GM23248 (cell line): ENCODE measurements at regions not wholly inside any gene's neighbourhood (a gene's known extent, or its start where the extent isn't known, plus 50 kb on each side); places are given as distances from the start of the nearest gene placed in this dataset.
"Not testable (repeated sequence)": the region's sequence is repeated elsewhere in the genome, so short reads cannot be mapped to it uniquely, and the experiment has no call there.

Experiments used
- DNase-seq: peaks from one replicate; pipeline ENCODE4 v3.0.0-alpha.2; 2015
- H2AFZ ChIP-seq: fragments of 200-600 bp; sonication (generic); 2 replicates; pipeline ENCODE4 v1.6.1; 2016; ENCODE audit warnings: antibody characterized with exemption
- H3F3A ChIP-seq: fragments of 200-600 bp; sonication (generic); 2 replicates; pipeline ENCODE4 v1.6.1; 2016; ENCODE audit warnings: mild to moderate bottlenecking, antibody characterized with exemption, mixed run types; ENCODE audit not compliant: insufficient read depth
- H3K27ac ChIP-seq: fragments of 200-600 bp; sonication (generic); 2 replicates; pipeline ENCODE4 v1.5.1; 2016; ENCODE audit warnings: mild to moderate bottlenecking
- H3K27me3 ChIP-seq: fragments of 200-600 bp; sonication (generic); replicated peaks from 2 replicates; pipeline ENCODE4 v1.6.1; 2016; ENCODE audit warnings: mild to moderate bottlenecking; ENCODE audit not compliant: insufficient read depth
- H3K36me3 ChIP-seq: fragments of 200-600 bp; sonication (generic); 2 replicates; pipeline ENCODE4 v1.6.1; 2016; ENCODE audit warnings: low read depth, mild to moderate bottlenecking
- H3K4me1 ChIP-seq: fragments of 200-600 bp; sonication (generic); 2 replicates; pipeline ENCODE4 v1.6.1; 2016; ENCODE audit warnings: mild to moderate bottlenecking; ENCODE audit not compliant: insufficient read depth
- H3K4me2 ChIP-seq: fragments of 200-600 bp; sonication (generic); one replicate; pipeline ENCODE4 v1.6.1; 2016; ENCODE audit warnings: mild to moderate bottlenecking; ENCODE audit not compliant: unreplicated experiment
- H3K4me3 ChIP-seq: fragments of 200-600 bp; sonication (generic); 2 replicates; pipeline ENCODE4 v1.5.1; 2016; ENCODE audit warnings: mild to moderate bottlenecking
- H3K79me2 ChIP-seq: fragments of 200-600 bp; sonication (generic); 2 replicates; pipeline ENCODE4 v1.6.1; 2016; ENCODE audit warnings: mild to moderate bottlenecking; ENCODE audit not compliant: insufficient read depth
- H3K9ac ChIP-seq: fragments of 200-600 bp; sonication (generic); 2 replicates; pipeline ENCODE4 v1.6.1; 2016; ENCODE audit warnings: mild to moderate bottlenecking
- H3K9me2 ChIP-seq: fragments of 200-600 bp; sonication (generic); 2 replicates; pipeline ENCODE4 v1.6.1; 2016; ENCODE audit warnings: mixed run types, mild to moderate bottlenecking, moderate library complexity; ENCODE audit not compliant: insufficient read depth
- H3K9me3 ChIP-seq: fragments of 200-600 bp; sonication (generic); one replicate; pipeline ENCODE4 v1.6.1; 2017; ENCODE audit warnings: low read depth
- H4K20me1 ChIP-seq: fragments of 200-600 bp; sonication (generic); 2 replicates; pipeline ENCODE4 v1.6.0; 2016; ENCODE audit not compliant: insufficient read depth
- EZH2 ChIP-seq: fragments of 200-600 bp; sonication (generic); IDR thresholded peaks from 2 replicates; pipeline ENCODE4 v1.6.1; 2018; ENCODE audit warnings: antibody characterized with exemption, mild to moderate bottlenecking; ENCODE audit not compliant: insufficient read depth, poor library complexity, severe bottlenecking
- EZH2phosphoT487 ChIP-seq: fragments of 200-600 bp; sonication (generic); IDR thresholded peaks from 2 replicates; pipeline ENCODE4 v1.6.1; 2018; ENCODE audit warnings: antibody characterized with exemption, moderate library complexity, mild to moderate bottlenecking, low read depth; ENCODE audit not compliant: insufficient read depth
- WGBS, 2 experiments: methylation state at CpG; one replicate each; pipeline ENCODE4 v1.1.6; 2015 to 2017; ENCODE audit warnings: low lambda C conversion rate in 2 of 2, low coverage in 1 of 2; ENCODE audit errors: missing lambda C conversion rate in 2 of 2; 5-methylcytosine and 5-hydroxymethylcytosine counted together
- in situ Hi-C: fragments of 300-500 bp; cut with MboI; formaldehyde crosslinking; loops from 2 replicates; pipeline ENCODE4 v1.15.0; 2020

DNA sequence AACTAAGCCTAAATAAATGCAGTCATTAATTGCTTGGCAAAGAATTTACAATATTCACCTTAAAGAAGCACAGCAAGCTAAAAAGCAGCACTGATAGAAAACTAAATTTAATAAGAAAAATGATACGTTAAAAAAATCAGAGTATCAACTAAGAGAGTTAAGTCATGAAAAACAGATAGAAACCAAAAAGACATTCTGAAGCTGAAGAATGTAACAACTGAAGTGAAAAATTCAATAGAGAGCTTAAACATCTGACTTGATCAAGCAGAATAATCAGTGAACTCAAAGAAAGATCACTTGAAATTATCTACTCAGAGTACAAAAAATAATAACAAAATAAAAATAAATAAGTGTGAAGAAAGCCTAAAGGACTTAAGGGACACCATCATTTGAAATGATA lies 588.0 kb upstream of the HS3ST1 start:
- TF ChIP-seq EZH2phosphoT487 (no peak), EZH2 (no peak)
- in situ Hi-C loops: no loop called here
- H3K4me2 ChIP-seq: no peak overlapping the region
- H4K20me1 ChIP-seq: no peaks in the 10 kb centered on the region
- no peak overlapping the region for H3K9ac ChIP-seq
- no peaks in the 10 kb centered on the region for H3K4me1 ChIP-seq
- no peaks in the 10 kb centered on the region for H3K9me2 ChIP-seq
- no peak overlapping the region for H3K27ac ChIP-seq
- H3K9me3 ChIP-seq: no peaks in the 10 kb centered on the region
- H3K79me2 ChIP-seq: no peaks in the 10 kb centered on the region
- no peaks in the 10 kb centered on the region for H3K36me3 ChIP-seq
- WGBS, 2 experiments: 52 to 59% methylated on average over 1 of the region's 1 CpG
- DNase-seq: no peak
- H3F3A ChIP-seq: no peaks in the 10 kb centered on the region
- H3K27me3 ChIP-seq: no peaks in the 10 kb centered on the region
- no peak overlapping the region for H2AFZ ChIP-seq
- H3K4me3 ChIP-seq: no peak overlapping the region

DNA sequence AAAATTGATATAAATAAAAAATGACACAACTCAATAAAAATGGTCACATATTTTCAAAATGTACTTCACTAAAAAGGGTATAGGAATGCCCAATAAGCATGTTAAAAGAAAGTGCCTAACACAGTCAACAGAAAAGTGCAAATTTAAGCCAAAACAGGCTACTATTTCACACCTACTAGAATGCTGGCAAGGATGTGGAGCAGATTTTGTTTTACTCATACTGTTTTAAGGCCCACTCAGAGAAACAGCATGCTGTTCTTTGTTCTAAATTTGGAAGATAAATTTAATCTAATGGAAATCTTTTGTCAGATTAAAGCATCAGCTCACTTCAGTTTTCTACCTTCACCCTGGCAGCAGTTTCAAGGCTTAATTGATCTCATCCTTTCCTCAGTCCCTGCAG lies 576.8 kb upstream of the HS3ST1 start:
- Histone ChIP-seq H3K79me2 (no peaks in the 10 kb centered on the region), H3K4me2 (no peak overlapping the region), H3K36me3 (no peaks in the 10 kb centered on the region), H3K9ac (no peak overlapping the region), H3K9me3 (no peaks in the 10 kb centered on the region), H2AFZ (no peak overlapping the region), H3K4me3 (no peak overlapping the region), H3K4me1 (no peaks in the 10 kb centered on the region), H3K27ac (no peak overlapping the region), H3K9me2 (no peaks in the 10 kb centered on the region), H3F3A (no peaks in the 10 kb centered on the region), H4K20me1 (no peaks in the 10 kb centered on the region), H3K27me3 (no peaks in the 10 kb centered on the region)
- in situ Hi-C loops: no loop called here
- TF ChIP-seq EZH2 (no peak), EZH2phosphoT487 (no peak)
- DNase-seq: no peak

DNA sequence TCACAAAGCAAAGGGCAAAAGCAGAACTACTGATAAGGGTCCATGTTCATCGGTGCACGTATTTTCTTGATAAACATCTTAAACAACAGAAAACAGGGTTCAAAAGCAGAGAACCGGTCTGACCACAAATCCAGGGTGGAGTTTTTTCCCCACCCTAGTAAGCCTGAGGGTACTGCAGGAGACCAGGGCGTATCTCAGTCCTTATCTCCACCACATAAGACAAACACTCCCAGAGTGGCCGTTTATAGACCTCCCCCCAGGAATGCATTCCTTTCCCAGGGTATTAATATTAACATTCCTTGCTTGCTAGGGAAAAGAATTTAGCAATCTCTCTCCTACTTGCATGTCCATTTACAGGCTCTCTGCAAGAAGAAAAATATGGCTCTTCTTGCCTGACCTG lies 567.9 kb upstream of the HS3ST1 start:
- H3K9me3 ChIP-seq, in situ Hi-C loops, H4K20me1 ChIP-seq, H3K9ac ChIP-seq, H3K36me3 ChIP-seq, DNase-seq, H3F3A ChIP-seq, H3K4me3 ChIP-seq, H3K4me2 ChIP-seq, H3K27ac ChIP-seq, H3K9me2 ChIP-seq, H3K79me2 ChIP-seq, H3K27me3 ChIP-seq, H3K4me1 ChIP-seq, H2AFZ ChIP-seq: not testable (repeated sequence)
- 47 to 66% methylated on average over 5 of the region's 5 CpGs for WGBS, 2 experiments

DNA sequence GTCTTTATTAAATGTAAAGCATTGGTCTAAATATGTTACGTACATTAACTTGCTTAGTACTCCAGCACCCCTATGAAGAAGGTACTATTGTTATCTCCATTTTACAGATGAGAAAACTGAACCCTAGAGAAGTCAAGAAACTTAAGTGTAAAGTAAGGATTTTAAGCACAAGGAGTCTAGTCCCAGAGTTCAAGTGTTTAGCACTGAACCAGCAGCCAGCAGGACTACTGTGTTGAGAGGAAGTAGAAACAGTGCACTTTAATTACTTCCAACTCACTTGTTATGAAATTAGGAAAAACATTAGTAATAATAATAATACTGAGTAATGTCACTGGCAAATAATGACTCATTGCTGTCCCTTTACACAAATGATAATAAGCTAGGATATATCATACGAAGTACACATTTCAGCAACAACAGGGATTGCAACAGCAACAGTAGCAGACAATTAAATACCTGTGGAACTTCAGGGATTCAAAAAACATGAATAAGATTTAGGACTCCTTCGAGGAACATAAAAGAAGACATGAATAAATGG lies 548.1 kb upstream of the HS3ST1 start:
- no peak for TF ChIP-seq EZH2
- TF ChIP-seq EZH2phosphoT487: no peak
- DNase-seq: no peak
- Histone ChIP-seq H3K9me3 (no peaks in the 10 kb centered on the region), H3K4me1 (no peaks in the 10 kb centered on the region), H3K4me3 (no peak overlapping the region), H3K4me2 (no peak overlapping the region), H3F3A (no peaks in the 10 kb centered on the region), H3K27ac (no peak overlapping the region), H2AFZ (no peak overlapping the region), H3K36me3 (no peaks in the 10 kb centered on the region), H3K27me3 (no peaks in the 10 kb centered on the region), H4K20me1 (no peaks in the 10 kb centered on the region), H3K9me2 (no peaks in the 10 kb centered on the region), H3K79me2 (no peaks in the 10 kb centered on the region), H3K9ac (no peak overlapping the region)
- WGBS, 2 experiments: 12 to 31% methylated on average over 3 of the region's 3 CpGs
- in situ Hi-C loops: no loop called here

DNA sequence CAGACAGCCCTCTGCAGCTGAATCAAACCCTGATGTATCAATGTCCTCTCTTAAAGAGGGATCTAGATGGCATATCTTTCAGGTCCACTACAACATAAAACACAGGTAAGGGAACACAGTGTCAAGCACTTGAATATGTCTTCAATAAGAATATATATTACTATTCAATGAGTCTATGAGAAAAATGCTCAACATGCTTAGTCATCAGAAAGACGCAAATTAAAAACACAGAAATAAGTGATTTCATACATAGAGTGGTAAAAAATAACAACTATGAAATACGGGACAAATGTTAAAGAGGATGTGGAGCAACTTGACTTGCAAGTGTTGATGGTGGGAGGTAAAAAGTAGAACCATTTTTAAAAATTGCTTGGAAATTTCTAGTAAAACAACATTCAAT lies 544.6 kb upstream of the HS3ST1 start:
- no peak overlapping the region for H3K27ac ChIP-seq
- no peaks in the 10 kb centered on the region for H3K9me3 ChIP-seq
- in situ Hi-C loops: no loop called here
- no peaks in the 10 kb centered on the region for H4K20me1 ChIP-seq
- H3K79me2 ChIP-seq: no peaks in the 10 kb centered on the region
- H3K9ac ChIP-seq: no peak overlapping the region
- no peak overlapping the region for H3K4me3 ChIP-seq
- H3K4me1 ChIP-seq: no peaks in the 10 kb centered on the region
- H3F3A ChIP-seq: no peaks in the 10 kb centered on the region
- no peak for TF ChIP-seq EZH2phosphoT487
- no peak overlapping the region for H3K4me2 ChIP-seq
- WGBS, 2 experiments: 18 to 27% methylated on average over 2 of the region's 2 CpGs
- no peaks in the 10 kb centered on the region for H3K27me3 ChIP-seq
- no peak overlapping the region for H2AFZ ChIP-seq
- no peaks in the 10 kb centered on the region for H3K9me2 ChIP-seq
- DNase-seq: no peak
- no peaks in the 10 kb centered on the region for H3K36me3 ChIP-seq
